Activated CD4-positive, CD25-positive, alpha-beta regulatory T cell treated with anti-CD3 and anti-CD28 coated beads, Interleukin-2, amount 50 U/mL, for 72 hours (primary cell): ENCODE measurements at regions not wholly inside any gene's neighbourhood (a gene's known extent, or its start where the extent isn't known, plus 50 kb on each side); places are given as distances from the start of the nearest gene placed in this dataset.

Experiments
- DNase-seq: peaks from one replicate; pipeline ENCODE4 v3.0.0; 2021

GRCh38 chr10:43802988-43803696 lies 154.5 kb upstream of the ZNF32 start:
- no peak for DNase-seq

- DNase-seq = no peak
Observed at GRCh38 chr10:43801626-43802025, 152.9 kb upstream of the ZNF32 start.

- no peak for DNase-seq
Observed at GRCh38 chr10:43801140-43801539, 152.5 kb upstream of the ZNF32 start.

DNA sequence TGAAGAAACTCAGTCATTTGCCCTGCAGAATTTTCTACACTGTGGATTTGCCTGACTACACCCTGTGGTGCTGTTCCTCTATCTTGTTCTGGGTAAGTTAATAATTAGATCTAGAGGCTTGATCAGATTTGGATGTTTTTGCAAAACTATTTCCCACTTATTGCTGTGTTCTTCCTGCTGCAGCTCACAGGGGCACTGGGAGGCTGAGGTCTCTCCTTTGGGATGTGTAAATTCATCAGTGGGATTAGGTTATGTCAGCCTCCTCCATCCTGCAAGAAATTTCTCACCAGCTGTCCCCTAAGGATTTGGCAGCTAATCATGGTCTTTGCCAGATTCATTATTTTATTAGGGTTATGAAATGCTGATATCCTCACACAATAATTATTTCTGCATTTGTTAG lies 148.1 kb upstream of the ZNF32 start:
- no peak for DNase-seq

DNA sequence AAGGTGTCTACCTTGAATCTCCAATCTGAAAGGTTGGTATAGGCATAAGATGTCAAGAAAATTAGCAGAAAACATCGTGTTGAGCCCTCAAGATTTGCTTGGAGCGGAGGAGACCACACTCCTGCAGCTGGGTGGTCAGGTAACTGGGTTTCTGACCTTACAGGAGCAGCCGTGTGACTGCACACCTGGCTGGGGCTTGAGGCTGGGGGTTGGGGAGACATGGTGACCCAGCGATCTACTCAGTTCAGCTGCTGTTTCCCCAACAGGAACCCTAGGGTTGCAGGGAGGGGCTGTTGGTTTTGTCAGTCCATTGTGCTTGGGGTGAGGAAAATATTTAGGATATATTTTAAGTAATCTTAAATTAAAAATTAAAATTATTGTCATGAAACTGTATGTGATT lies 147.0 kb upstream of the ZNF32 start:
- DNase-seq = no peak

DNA sequence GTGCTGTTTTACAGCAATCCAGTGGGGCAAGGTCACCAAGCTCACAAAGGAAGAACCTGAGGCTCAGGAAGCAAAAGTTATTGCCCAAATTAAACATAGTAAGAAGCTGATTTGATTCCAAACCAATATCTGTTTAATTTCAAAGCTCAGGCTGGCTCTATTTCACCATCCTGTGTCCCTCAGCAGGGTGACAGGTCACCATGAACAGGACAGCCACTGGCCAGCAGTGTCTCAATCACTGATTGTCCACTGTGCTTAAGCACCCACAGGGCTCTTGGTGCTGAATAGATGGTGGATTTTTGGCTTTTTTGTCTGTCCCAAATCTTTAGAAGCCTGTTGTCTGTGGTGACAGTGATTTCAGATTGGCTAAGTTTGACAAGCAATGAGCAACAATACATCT lies 146.4 kb upstream of the ZNF32 start:
- DNase-seq = no peak

DNA sequence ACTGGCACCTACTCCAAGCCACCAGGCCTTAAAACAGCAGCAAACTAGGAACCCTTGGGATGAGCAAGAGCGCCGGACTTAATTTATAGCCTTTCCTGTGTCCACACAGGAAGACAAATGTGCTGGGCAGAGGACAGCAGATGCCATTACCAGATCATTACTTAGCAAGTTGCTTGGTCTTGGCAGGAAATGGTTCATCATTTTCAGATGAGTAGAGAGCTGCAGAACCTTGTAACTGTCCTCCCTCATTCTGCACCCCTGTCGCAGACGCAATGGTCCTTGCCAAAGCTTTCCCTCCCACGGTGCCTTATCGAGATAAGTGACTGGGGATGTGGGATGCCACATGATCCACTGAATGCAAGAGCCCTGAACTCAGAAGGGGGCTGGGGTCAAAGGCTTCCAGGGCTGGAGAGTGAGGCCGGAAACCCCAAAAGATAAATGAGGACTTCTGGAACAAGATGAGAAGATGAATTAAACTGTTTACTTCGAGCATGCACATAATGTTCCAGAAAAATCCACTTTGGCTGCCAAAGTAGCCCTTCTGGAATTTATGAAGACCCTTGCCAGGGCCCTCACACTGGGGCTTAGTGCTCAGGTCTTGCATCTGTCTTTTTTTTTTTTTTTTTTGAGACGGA lies 145.6 kb upstream of the ZNF32 start:
- DNase-seq = no peak

GRCh38 chr10:43793704-43794103 lies 145.0 kb upstream of the ZNF32 start:
- no peak for DNase-seq

DNA sequence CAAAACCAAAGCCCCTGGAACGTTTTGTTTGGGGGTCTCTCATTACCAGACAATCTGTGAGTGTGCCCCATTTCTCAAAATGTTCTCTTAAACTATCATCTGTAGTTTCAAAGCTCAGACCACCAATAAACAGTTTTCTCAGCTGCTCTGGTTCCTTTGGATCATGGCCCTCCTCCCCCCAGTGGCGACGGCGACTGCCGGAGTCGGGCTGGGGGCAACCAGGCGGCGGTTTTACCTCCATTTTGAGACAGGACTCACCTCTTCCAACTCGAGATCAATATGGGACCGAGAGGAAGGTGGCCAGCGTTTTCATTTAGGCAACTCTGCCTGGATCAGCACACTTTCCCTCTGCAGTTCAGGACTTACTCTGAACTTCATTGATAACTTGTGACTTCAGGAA lies 141.5 kb upstream of the ZNF32 start:
- no peak for DNase-seq

GRCh38 chr10:43785252-43785651 lies 136.6 kb upstream of the ZNF32 start:
- no peak for DNase-seq

GRCh38 chr10:43782814-43783213 lies 134.1 kb upstream of the ZNF32 start:
- DNase-seq = no peak

DNA sequence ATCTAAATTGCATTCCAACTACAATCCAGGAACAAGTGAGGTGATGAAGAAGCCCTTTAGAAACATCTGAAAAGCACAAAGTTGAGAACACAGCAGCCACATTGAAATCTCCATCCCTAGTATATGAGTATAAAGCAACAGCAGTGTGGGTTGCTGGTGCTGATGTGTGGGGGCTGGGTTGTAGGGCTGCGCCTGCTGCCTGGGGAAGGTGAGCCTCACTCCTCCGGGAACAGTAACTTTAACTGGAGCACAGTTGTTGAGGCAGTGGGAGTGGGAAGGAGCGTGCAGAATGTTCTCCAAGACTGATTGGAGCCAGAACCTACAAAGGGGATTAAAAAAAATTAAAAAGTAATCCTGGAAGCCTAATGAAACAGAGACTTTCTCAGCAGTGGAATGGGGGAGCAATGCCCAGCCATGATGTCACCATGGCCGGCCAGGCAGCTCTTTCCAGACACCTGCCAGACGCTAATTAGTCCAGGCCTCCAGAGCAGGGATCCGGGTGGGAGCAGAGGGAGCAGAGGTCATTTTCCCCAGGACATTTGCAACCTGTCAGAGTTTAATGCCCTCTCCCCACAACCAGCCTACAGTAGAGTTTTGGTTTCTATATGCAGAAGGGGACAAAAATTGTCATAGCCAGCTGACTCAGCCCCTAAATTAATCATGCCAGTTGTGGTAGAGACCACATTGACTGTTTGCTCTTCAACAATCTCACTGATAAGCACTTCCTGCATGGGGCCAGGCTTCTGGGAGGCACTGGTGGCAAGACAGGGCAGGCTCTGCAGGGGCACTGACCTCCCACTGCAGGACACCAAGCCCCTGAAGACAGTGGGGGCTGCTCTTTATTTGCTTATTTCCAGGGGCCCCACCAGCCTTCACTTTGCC lies 133.0 kb upstream of the ZNF32 start:
- no peak for DNase-seq

DNA sequence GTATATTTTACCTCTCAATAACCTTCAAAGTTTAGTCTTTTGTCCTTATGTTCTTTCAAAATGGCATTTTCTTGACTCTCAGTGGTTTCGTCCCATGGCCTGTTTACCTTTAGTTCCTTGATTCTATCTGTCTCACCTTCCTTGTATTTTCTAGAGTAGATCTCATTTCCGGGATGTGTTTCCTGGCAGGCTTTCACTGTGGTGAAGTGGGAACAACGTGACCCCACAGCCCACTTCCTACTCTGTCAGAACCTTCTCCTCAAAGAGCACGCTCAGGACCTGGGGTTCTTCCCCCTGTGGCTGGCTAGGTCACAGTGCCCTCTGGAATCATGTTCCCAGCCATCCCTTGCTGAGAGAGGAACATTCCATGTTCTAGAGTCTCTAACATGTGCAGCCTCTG lies 129.9 kb upstream of the ZNF32 start:
- no peak for DNase-seq

- no peak for DNase-seq
Observed at GRCh38 chr10:43775384-43775783, 126.7 kb upstream of the ZNF32 start.

DNA sequence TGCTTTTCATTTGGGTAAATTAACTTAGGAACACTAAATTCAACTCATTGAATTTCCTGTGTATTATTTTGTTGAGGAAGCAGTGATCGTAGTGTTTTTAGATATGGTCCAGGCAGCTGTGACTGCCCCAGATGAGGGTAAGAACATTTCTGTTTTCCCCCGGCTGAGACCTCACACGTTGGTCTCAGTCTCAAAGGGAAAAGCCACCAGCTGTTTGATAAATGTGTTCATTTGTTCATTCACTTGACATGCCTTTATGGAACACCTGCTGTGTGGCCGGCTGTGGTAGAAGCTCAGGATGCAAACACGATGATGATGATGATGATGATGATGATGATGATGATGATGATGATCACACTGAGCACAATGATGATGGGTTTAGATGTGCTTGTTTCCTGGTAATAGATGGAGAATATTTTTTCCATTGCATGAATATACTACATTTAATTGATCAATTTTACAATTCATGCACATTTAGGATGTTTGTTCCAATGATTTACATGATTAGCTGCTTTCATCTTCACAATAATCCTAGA lies 125.6 kb upstream of the ZNF32 start:
- DNase-seq = no peak

DNA sequence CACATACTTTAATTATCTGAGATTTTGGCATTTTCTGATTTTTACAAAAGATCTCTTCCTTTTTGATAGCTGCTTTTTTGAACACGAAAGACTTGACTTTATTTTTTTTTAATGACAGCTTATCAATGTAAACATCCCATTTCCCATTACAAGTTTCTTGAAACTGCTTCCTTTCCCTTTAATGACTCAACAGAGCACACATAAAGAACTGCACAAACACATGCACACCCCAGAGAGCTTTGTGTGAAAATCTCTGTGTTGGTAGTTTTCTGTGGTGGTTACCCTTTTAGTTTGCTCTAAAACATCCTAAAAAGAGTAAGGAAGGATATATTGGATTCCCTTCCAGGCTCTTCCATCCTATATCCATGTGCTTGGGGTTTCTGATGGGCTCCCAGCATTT lies 125.1 kb upstream of the ZNF32 start:
- no peak for DNase-seq

GRCh38 chr10:43772171-43772570 lies 123.5 kb upstream of the ZNF32 start:
- DNase-seq = no peak

DNA sequence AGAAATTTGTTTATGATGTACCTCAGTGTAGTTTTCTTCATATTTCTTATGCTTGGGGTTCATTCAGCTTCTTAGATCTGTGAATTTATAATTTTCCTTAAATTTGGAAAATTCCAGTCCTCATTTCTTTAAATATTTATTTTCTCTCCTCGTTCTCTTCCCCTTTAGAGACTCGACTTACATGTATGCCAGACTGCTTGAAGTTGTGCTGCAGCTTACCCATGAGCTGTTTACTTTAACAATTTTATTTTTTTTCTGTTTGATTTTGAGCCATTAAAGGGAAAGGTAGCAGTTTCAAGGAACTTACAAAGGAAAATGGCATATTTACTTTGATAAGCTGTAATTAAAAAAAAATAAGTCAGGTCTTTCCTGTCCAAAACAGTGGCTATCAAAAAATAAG lies 123.0 kb upstream of the ZNF32 start:
- no peak for DNase-seq

DNA sequence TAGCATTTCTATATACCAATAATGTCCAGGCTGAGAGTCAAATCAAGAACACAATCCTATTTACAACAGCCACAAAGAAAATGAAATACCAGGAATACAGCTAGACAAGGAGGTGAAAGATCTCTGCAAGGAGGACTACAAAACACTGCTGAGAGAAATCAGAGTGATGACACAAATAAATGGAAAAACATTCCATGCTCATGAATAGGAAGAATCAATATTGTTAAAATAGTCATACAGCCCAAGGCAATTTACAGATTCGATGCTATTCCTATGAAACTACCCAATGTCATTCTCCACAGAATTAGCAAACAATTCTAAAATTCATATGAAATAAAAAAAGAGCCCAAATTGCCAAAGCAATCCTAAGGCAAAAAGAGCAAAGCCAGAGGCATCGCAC lies 116.8 kb upstream of the ZNF32 start:
- DNase-seq = no peak

DNA sequence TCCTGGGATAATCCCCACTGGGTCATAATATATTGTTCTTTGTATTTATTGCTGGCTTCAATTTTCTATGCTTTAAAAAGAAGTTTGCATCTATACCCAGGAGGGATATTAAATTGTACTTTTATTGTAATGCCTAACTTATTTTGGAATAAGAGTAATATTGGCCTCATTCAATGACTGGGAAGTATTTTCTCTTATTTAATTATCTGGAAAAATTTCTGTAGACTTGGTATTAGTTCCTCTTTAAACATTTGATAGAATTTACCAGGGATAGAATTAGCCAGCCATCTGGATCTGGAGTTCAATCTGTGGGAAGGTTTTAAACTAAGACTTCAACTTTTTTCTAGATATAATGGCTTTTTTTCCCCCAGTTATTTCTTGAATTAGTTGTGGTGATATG lies 115.2 kb upstream of the ZNF32 start:
- DNase-seq = no peak

DNA sequence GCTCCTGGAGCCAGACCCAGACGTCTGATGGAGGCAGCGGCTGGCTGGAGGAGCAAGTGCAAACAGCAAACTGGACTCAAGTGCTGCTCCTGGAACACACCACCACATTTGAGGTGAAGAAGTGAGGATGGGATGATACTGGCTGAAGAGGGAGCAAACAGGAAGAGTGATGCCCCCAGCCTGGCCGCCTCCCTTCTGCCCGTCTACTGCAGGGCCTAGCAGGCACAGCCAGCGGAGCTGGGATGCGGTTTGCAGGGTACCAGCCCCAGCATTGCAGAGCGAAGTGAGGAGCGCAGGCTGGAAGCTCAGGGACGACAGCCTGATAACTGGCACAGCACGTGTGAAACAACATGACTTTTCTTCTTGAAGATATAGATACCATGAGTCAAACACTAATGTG lies 111.8 kb upstream of the ZNF32 start:
- no peak for DNase-seq

- DNase-seq = no peak
Observed at GRCh38 chr10:43759216-43759615, 110.5 kb upstream of the ZNF32 start.

DNA sequence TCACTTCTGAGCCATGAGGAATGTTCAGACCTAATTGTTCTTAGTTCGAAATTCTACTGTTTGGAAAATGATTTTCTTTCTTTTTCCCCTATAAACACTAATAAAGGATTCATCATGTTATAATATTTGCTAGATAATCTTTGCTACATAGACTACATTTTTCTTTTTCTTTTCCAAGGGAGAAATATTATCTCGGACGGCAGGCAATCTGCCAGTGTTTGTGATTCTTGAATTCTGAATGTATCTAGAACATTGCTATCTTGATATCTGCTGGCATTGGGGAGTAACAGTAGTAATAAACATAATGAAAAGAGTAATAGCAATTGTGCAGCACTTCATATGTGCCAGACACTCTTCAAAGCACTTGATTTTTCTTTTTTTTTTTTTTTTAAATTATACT lies 107.7 kb upstream of the ZNF32 start:
- no peak for DNase-seq
